Liver (tissue), 7 donors: ENCODE measurements at regions not wholly inside any gene's neighbourhood (a gene's known extent, or its start where the extent isn't known, plus 50 kb on each side); places are given as distances from the start of the nearest gene placed in this dataset.

Experiments
- DNase-seq: peaks from one replicate; pipeline ENCODE4 v3.0.0-alpha.2; 2017; ENCODE audit warnings: low spot score
- H3K27ac ChIP-seq, 2 donors: one replicate each; pipeline ENCODE4 v1.7.0; 2013; ENCODE audit warnings: inconsistent platforms in 2 of 2, low read length in 2 of 2, control low read depth in 1 of 2, low read depth in 1 of 2, mild to moderate bottlenecking in 1 of 2
- H3K27me3 ChIP-seq, 4 donors: one replicate each; pipeline versions ENCODE4 v1.6.1 to v1.7.0; 2013; ENCODE audit warnings: low read length in 3 of 4, inconsistent platforms in 1 of 4, mild to moderate bottlenecking in 1 of 4, moderate library complexity in 1 of 4; ENCODE audit not compliant: control insufficient read depth in 4 of 4, insufficient read depth in 4 of 4
- H3K36me3 ChIP-seq, 4 donors: one replicate each; pipeline versions ENCODE4 v1.6.1 to v1.7.0; 2013; ENCODE audit warnings: low read length in 3 of 4, mild to moderate bottlenecking in 3 of 4, low read depth in 1 of 4, moderate library complexity in 1 of 4; ENCODE audit not compliant: control insufficient read depth in 4 of 4, insufficient read depth in 3 of 4
- H3K4me1 ChIP-seq, 4 donors: one replicate each; pipeline versions ENCODE4 v1.6.1 to v1.7.0; 2013; ENCODE audit warnings: low read length in 3 of 4, mild to moderate bottlenecking in 3 of 4, moderate library complexity in 1 of 4; ENCODE audit not compliant: control insufficient read depth in 4 of 4, insufficient read depth in 4 of 4
- H3K4me3 ChIP-seq, 3 donors: one replicate each; pipeline versions ENCODE4 v1.6.1 to v1.7.0; 2013; ENCODE audit warnings: low read length in 3 of 3, control low read depth in 1 of 3, low read depth in 1 of 3, mild to moderate bottlenecking in 1 of 3
- H3K9ac ChIP-seq, 2 donors: one replicate each; pipeline ENCODE4 v1.7.0; 2013; ENCODE audit warnings: low read length in 2 of 2, mild to moderate bottlenecking in 2 of 2, moderate library complexity in 2 of 2, control low read depth in 1 of 2, low read depth in 1 of 2
- H3K9me3 ChIP-seq, 4 donors: one replicate each; pipeline versions ENCODE4 v1.6.1 to v1.7.0; 2013; ENCODE audit warnings: low read length in 3 of 4; ENCODE audit not compliant: control insufficient read depth in 4 of 4
- ATF3 ChIP-seq: IDR thresholded peaks from 2 replicates; pipeline ENCODE4 v1.6.1; 2016; ENCODE audit warnings: antibody characterized with exemption
- FOXA1 ChIP-seq: IDR thresholded peaks from 2 replicates; pipeline ENCODE4 v1.6.1; 2016; ENCODE audit warnings: antibody characterized with exemption
- FOXA2 ChIP-seq: IDR thresholded peaks from 2 replicates; pipeline ENCODE4 v1.6.1; 2016; ENCODE audit warnings: antibody characterized with exemption
- GABPA ChIP-seq, 2 donors: IDR thresholded peaks in 1 of 2; conservative IDR thresholded peaks in 1 of 2; 2 replicates each; pipeline ENCODE4 v1.6.1; 2016; ENCODE audit warnings: antibody characterized with exemption in 2 of 2, mild to moderate bottlenecking in 1 of 2, moderate library complexity in 1 of 2
- HNF4A ChIP-seq, 2 donors: conservative IDR thresholded peaks; 2 replicates each; pipeline ENCODE4 v1.6.1; 2016; ENCODE audit warnings: antibody characterized with exemption in 2 of 2, mild to moderate bottlenecking in 2 of 2
- HNF4G ChIP-seq: IDR thresholded peaks from 2 replicates; pipeline ENCODE4 v1.6.1; 2016; ENCODE audit warnings: antibody characterized with exemption
- JUND ChIP-seq, 2 donors: IDR thresholded peaks; 2 replicates each; pipeline ENCODE4 v1.6.1; 2016; ENCODE audit warnings: antibody characterized with exemption in 2 of 2
- NR2F2 ChIP-seq: IDR thresholded peaks from 2 replicates; pipeline ENCODE4 v1.6.1; 2016; ENCODE audit warnings: antibody characterized with exemption
- RXRA ChIP-seq, 2 donors: IDR thresholded peaks; 2 replicates each; pipeline ENCODE4 v1.6.1; 2017 to 2018; ENCODE audit warnings: antibody characterized with exemption in 2 of 2, mild to moderate bottlenecking in 1 of 2
- TAF1 ChIP-seq: conservative IDR thresholded peaks from 2 replicates; pipeline ENCODE4 v1.6.1; 2016; ENCODE audit warnings: antibody characterized with exemption, mild to moderate bottlenecking
- YY1 ChIP-seq: IDR thresholded peaks from 2 replicates; pipeline ENCODE4 v1.6.1; 2016; ENCODE audit warnings: antibody characterized with exemption, mild to moderate bottlenecking
- ZBTB33 ChIP-seq: IDR thresholded peaks from 2 replicates; pipeline ENCODE4 v1.6.1; 2016; ENCODE audit warnings: antibody characterized with exemption
- whole genome bisulfite sequencing: extraction: QIAGEN DNeasy Blood & Tissue Kit; methylation state at CpG from one replicate; pipeline ENCODE4 v1.1.7; 2013; 5-methylcytosine and 5-hydroxymethylcytosine counted together
- TF ChIP-seq, protein P1 (sequence below): IDR thresholded peaks from 2 replicates; pipeline ENCODE4 v1.6.1; 2016; ENCODE audit warnings: antibody characterized with exemption, mild to moderate bottlenecking
- TF ChIP-seq, protein P2 (sequence below): IDR thresholded peaks from 2 replicates; pipeline ENCODE4 v1.6.1; 2016; ENCODE audit warnings: antibody characterized with exemption
- donor health status: healthy.
- donor health status: healthy.
- donor health status: healthy.
- donor health status: healthy.

GRCh38 chr7:112996331-112996871 lies 90.2 kb downstream of the GPR85 start:
- 69% methylated on average over 2 of the region's 2 CpGs for WGBS

DNA sequence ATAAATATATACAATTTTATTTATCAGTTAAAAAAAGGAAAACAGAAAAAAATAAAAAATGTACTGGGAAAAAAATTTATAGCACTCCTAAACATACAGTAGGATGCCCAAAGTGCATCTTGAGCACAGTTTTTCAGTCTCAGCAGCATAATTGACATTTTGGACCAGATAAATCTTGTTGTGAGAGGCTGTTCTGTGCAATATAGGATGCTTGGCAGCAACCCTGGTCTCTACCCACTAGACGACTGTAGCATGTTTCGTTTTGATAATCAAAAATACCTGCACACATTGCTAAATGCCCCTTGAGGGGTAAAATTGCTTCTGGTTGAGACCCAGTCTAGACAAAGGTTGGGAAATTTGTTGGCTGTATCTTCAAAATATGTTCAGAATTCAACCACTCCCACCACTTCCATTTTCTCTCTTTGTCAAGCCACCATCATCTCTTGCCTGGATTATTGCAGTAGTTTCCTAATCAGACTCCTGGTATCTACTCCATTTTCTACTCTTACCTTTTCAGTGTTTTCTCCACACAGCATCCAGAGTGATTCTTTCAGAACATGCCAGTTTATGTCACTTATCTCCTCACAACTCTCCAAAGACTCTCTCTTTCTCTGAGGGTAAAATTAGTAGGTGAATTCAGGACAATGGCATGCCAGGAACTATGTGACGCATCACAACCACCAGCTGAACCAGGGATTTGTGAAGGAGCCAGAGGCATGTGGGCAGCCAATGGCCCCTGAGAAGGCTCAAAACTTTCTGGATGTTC lies 91.4 kb downstream of the GPR85 start:
- no peak for DNase-seq
- no peak for TF ChIP-seq FOXA2
- TF ChIP-seq, protein P1, sequence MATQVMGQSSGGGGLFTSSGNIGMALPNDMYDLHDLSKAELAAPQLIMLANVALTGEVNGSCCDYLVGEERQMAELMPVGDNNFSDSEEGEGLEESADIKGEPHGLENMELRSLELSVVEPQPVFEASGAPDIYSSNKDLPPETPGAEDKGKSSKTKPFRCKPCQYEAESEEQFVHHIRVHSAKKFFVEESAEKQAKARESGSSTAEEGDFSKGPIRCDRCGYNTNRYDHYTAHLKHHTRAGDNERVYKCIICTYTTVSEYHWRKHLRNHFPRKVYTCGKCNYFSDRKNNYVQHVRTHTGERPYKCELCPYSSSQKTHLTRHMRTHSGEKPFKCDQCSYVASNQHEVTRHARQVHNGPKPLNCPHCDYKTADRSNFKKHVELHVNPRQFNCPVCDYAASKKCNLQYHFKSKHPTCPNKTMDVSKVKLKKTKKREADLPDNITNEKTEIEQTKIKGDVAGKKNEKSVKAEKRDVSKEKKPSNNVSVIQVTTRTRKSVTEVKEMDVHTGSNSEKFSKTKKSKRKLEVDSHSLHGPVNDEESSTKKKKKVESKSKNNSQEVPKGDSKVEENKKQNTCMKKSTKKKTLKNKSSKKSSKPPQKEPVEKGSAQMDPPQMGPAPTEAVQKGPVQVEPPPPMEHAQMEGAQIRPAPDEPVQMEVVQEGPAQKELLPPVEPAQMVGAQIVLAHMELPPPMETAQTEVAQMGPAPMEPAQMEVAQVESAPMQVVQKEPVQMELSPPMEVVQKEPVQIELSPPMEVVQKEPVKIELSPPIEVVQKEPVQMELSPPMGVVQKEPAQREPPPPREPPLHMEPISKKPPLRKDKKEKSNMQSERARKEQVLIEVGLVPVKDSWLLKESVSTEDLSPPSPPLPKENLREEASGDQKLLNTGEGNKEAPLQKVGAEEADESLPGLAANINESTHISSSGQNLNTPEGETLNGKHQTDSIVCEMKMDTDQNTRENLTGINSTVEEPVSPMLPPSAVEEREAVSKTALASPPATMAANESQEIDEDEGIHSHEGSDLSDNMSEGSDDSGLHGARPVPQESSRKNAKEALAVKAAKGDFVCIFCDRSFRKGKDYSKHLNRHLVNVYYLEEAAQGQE, result no peak
- TF ChIP-seq, protein P2, sequence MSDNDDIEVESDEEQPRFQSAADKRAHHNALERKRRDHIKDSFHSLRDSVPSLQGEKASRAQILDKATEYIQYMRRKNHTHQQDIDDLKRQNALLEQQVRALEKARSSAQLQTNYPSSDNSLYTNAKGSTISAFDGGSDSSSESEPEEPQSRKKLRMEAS, result no peak
- no peaks in the 10 kb centered on the region for H3K36me3 ChIP-seq
- no peaks in the 10 kb centered on the region for H3K4me1 ChIP-seq
- no peaks in the 10 kb centered on the region for H3K9me3 ChIP-seq
- WGBS, result 80% methylated on average over 3 of the region's 3 CpGs
- no peak overlapping the region for H3K4me3 ChIP-seq
- peaks cover 0 to 2% (median 0%) of the 10 kb centered on the region in 4 donors for H3K27me3 ChIP-seq
- no peak overlapping the region for H3K9ac ChIP-seq
- H3K27ac ChIP-seq, result no peak overlapping the region

More at GRCh38 chr7:112996331-112996871, 90.2 kb downstream of the GPR85 start:
- H3K27me3 ChIP-seq, result peaks cover 0 to 2% (median 0%) of the 10 kb centered on the region in 4 donors
- H3K27ac ChIP-seq, result no peak overlapping the region
- H3K36me3 ChIP-seq, result no peaks in the 10 kb centered on the region
- H3K4me1 ChIP-seq, result no peaks in the 10 kb centered on the region
- H3K4me3 ChIP-seq, result no peak overlapping the region
- no peaks in the 10 kb centered on the region for H3K9me3 ChIP-seq
- H3K9ac ChIP-seq, result no peak overlapping the region
- TF ChIP-seq HNF4G (no peak), FOXA1 (no peak), YY1 (no peak), GABPA (IDR thresholded peaks at IDR 0.05 in 1 of 2, conservative IDR thresholded peaks at IDR 0.05 in 1 of 2) (no peak), HNF4A (conservative IDR thresholded peaks at IDR 0.05) (no peak), JUND (IDR thresholded peaks at IDR 0.05) (no peak), ZBTB33 (no peak), NR2F2 (no peak), ATF3 (no peak), RXRA (IDR thresholded peaks at IDR 0.05) (no peak), TAF1 (no peak)
- TF ChIP-seq, protein P2, result no peak
- no peak for DNase-seq
